Sigmoid colon (tissue), 4 donors: ENCODE measurements at regions not wholly inside any gene's neighbourhood (a gene's known extent, or its start where the extent isn't known, plus 50 kb on each side); places are given as distances from the start of the nearest gene placed in this dataset.

Experiments used
- CTCF ChIP-seq, 4 experiments: fragments of 450-650 bp in 3 of 4; fragments of 200-600 bp in 1 of 4; IDR thresholded peaks; one replicate each; pipeline ENCODE4 v1.5.1; 2016 to 2019; ENCODE audit warnings: antibody characterized with exemption in 4 of 4, mild to moderate bottlenecking in 3 of 4, moderate library complexity in 2 of 4
- EP300 ChIP-seq, 4 donors: sonication (generic); formaldehyde crosslinking; IDR thresholded peaks; one replicate each; pipeline ENCODE4 v1.6.1; 2017; ENCODE audit warnings: antibody characterized with exemption in 4 of 4
- POLR2A ChIP-seq, 2 donors: fragments of 450-650 bp; IDR thresholded peaks; one replicate each; pipeline ENCODE4 v1.6.1; 2016; ENCODE audit warnings: antibody characterized with exemption in 2 of 2, mild to moderate bottlenecking in 2 of 2, moderate library complexity in 2 of 2
- POLR2AphosphoS5 ChIP-seq, 4 donors: sonication (generic); formaldehyde crosslinking; IDR thresholded peaks; one replicate each; pipeline ENCODE4 v1.6.1; 2017; ENCODE audit warnings: antibody characterized with exemption in 4 of 4

DNA sequence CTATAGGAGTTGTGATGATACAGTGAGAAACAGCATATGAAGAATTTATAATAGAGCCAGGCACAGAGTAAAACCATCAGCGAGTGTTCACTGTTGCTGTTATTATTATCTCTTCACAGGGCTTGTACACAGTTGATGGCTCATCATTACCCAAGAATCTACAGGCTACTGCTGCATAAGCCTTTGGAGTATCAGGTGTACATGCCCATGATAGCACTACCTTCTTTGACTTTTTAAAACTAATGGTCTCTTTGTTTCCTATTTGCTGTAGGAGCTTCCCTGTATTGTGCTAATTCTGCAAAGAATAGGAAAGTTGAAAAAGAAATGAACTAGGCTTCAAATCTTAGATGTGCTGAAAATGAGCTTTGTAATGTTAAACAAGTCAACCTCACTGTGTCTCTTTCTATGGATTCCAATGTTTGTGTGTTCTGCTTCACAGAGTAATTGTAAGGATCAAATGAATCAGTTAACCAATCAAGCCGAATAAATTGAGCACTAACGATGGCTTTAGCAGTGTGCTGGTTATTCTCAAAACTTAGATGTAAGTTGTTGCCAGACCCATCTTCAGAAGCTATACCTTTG lies 138.8 kb downstream of the TUSC7 start:
- TF ChIP-seq CTCF (IDR thresholded peaks at IDR 0.05) (no peak), POLR2A (IDR thresholded peaks at IDR 0.05) (no peak), POLR2AphosphoS5 (IDR thresholded peaks at IDR 0.05) (no peak), EP300 (IDR thresholded peaks at IDR 0.05) (no peak)
